Loucy (cell line): ENCODE measurements at regions not wholly inside any gene's neighbourhood (a gene's known extent, or its start where the extent isn't known, plus 50 kb on each side); places are given as distances from the start of the nearest gene placed in this dataset.

Experiments used
- CTCF ChIP-seq: fragments of 200-600 bp; sonication (generic); conservative IDR thresholded peaks from 2 replicates; pipeline ENCODE4 v1.5.1; 2014; ENCODE audit warnings: mild to moderate bottlenecking, antibody characterized with exemption, low read length
- EZH2phosphoT487 ChIP-seq: fragments of 200-600 bp; IDR thresholded peaks from 2 replicates; pipeline ENCODE4 v1.6.1; 2018; ENCODE audit warnings: antibody characterized with exemption, mild to moderate bottlenecking, moderate library complexity, borderline replicate concordance

- TF ChIP-seq EZH2phosphoT487 (no peak), CTCF (no peak)
Observed at GRCh38 chr5:117098094-117098493, 523.5 kb upstream of the SEMA6A start.
